GM12878 (cell line): ENCODE measurements at regions not wholly inside any gene's neighbourhood (a gene's known extent, or its start where the extent isn't known, plus 50 kb on each side); places are given as distances from the start of the nearest gene placed in this dataset.

ENCODE experiments used
- ATAC-seq: fragments of 200-7000 bp; cut with Tn5 transposase; 3 replicates; pipeline ENCODE4 v1.9.1; 2020; ENCODE audit warnings: mild to moderate bottlenecking, moderate library complexity
- BruUV-seq: library from RNA; stranded (reverse); fragments of 400-500 nt; replicated peaks from 2 replicates; lab custom pipeline; 2021; lab: Mats Ljungman, UMichigan
- CTCF ChIA-PET: fragments of 300-600 bp; sonication (Branson Sonifier 250); formaldehyde crosslinking; extraction: SDS; loops from one replicate; lab custom pipeline; 2021; ENCODE audit warnings: inconsistent platforms; lab: Yijun Ruan, JAX
- POLR2A ChIA-PET: fragments of 350-600 bp; formaldehyde crosslinking; extraction: SDS; loops from one replicate; lab custom pipeline; 2021; ENCODE audit warnings: inconsistent platforms; lab: Charles Lee
- RAD21 ChIA-PET: fragments of 300-600 bp; sonication (Branson Sonifier 250); formaldehyde crosslinking; loops from one replicate; lab custom pipeline; 2023; ENCODE audit warnings: antibody characterized with exemption; ENCODE audit not compliant: unreplicated experiment; lab: Charles Lee
- SMC1A ChIA-PET: fragments of 300-600 bp; sonication (Branson Sonifier 250); formaldehyde crosslinking; loops from one replicate; lab custom pipeline; 2023; ENCODE audit not compliant: unreplicated experiment, uncharacterized antibody; lab: Charles Lee
- DNase-seq: peaks from one replicate; pipeline ENCODE4 v3.0.0-alpha.2; 2011; ENCODE audit warnings: low read depth, low spot score
- FAIRE-seq: peaks from 3 replicates; lab custom pipeline; 2011; peaks lifted over from hg19 to GRCh38; lab: Jason Lieb, UNC
- H2AFZ ChIP-seq: 2 replicates; pipeline ENCODE4 v1.6.0; 2011; ENCODE audit warnings: low read depth, low read length, control low read depth; ENCODE audit not compliant: control insufficient read depth
- H3K27ac ChIP-seq: 2 replicates; pipeline ENCODE4 v1.5.1; 2011; ENCODE audit warnings: control low read depth; ENCODE audit not compliant: control insufficient read depth, insufficient read depth
- H3K27me3 ChIP-seq, 2 experiments: replicated peaks in 1 of 2; 2 replicates each; pipeline versions ENCODE4 v1.6.0 to v1.6.1; 2011; ENCODE audit warnings: low read length in 1 of 2; ENCODE audit not compliant: control insufficient read depth in 2 of 2, insufficient read depth in 2 of 2
- H3K36me3 ChIP-seq, 2 experiments: 2 replicates each; pipeline ENCODE4 v1.5.1; 2011; ENCODE audit warnings: low read length in 1 of 2; ENCODE audit not compliant: control insufficient read depth in 2 of 2, insufficient read depth in 2 of 2
- H3K4me1 ChIP-seq: 2 replicates; pipeline ENCODE4 v1.6.1; 2011; ENCODE audit warnings: mild to moderate bottlenecking, low read length, moderate library complexity, mixed read lengths; ENCODE audit not compliant: control insufficient read depth, insufficient read depth
- H3K4me2 ChIP-seq: 2 replicates; pipeline ENCODE4 v1.6.0; 2011; ENCODE audit warnings: control low read depth; ENCODE audit not compliant: control insufficient read depth, insufficient read depth
- H3K4me3 ChIP-seq: fragments of 200-600 bp; sonication (generic); 2 replicates; pipeline ENCODE4 v1.5.1; 2016
- H3K79me2 ChIP-seq: 2 replicates; pipeline ENCODE4 v1.6.0; 2011; ENCODE audit warnings: low read length; ENCODE audit not compliant: control insufficient read depth, insufficient read depth
- H3K9ac ChIP-seq: 2 replicates; pipeline ENCODE4 v1.8.0; 2011; ENCODE audit warnings: low read length, control low read depth, mixed read lengths; ENCODE audit not compliant: control insufficient read depth, insufficient read depth
- H3K9me3 ChIP-seq: replicated peaks from 3 replicates; pipeline ENCODE4 v1.5.1; 2011; ENCODE audit warnings: mild to moderate bottlenecking, low read length; ENCODE audit not compliant: control insufficient read depth, insufficient read depth
- H4K20me1 ChIP-seq: 2 replicates; pipeline ENCODE4 v1.6.0; 2011; ENCODE audit not compliant: control insufficient read depth, insufficient read depth
- EP300 ChIP-seq, 2 experiments: fragments of 150-350 bp in 1 of 2; IDR thresholded peaks; 2 replicates each; pipeline ENCODE4 v1.6.1; 2011 to 2012; ENCODE audit warnings: low read depth in 2 of 2, low read length in 2 of 2, borderline replicate concordance in 1 of 2, improper control_type of control experiment in 1 of 2, inconsistent platforms in 1 of 2; ENCODE audit not compliant: control insufficient read depth in 1 of 2
- IRF3 ChIP-seq: fragments of 450-650 bp; IDR thresholded peaks from 2 replicates; pipeline ENCODE4 v1.6.1; 2014; ENCODE audit warnings: mild to moderate bottlenecking
- SUZ12 ChIP-seq: fragments of 200-600 bp; sonication (generic); IDR thresholded peaks from one replicate; pipeline ENCODE4 v1.6.1; 2018; ENCODE audit warnings: antibody characterized with exemption, mild to moderate bottlenecking; ENCODE audit not compliant: unreplicated experiment
- ZNF24 ChIP-seq: fragments of 450-650 bp; IDR thresholded peaks from 2 replicates; pipeline ENCODE4 v1.6.1; 2017; ENCODE audit warnings: antibody characterized with exemption, mild to moderate bottlenecking
- WGBS: methylation state at CpG from one replicate; pipeline ENCODE4 v1.1.6; 2016; ENCODE audit warnings: low lambda C conversion rate; ENCODE audit not compliant: insufficient replicate concordance, insufficient coverage; ENCODE audit errors: missing lambda C conversion rate; 5-methylcytosine and 5-hydroxymethylcytosine counted together
- in situ Hi-C: fragments of 300-500 bp; cut with MboI; formaldehyde crosslinking; loops from 9 replicates; pipeline ENCODE4 v1.14.3; 2018; ENCODE audit warnings: mixed read lengths
- intact Hi-C: fragments of 100-400 bp; cut with micrococcal nuclease; formaldehyde crosslinking; loops from one replicate; pipeline ENCODE4 v1.14.2; 2022; ENCODE audit not compliant: unreplicated experiment
- TF ChIP-seq, protein P1 (sequence below): IDR thresholded peaks from 2 replicates; pipeline ENCODE4 v1.6.1; 2012; ENCODE audit warnings: low read depth, low read length, improper control_type of control experiment

- in situ Hi-C loops: no loop called here
- no TSS peak for BruUV-seq
- H3K4me3 ChIP-seq: no peak overlapping the region
These were observed 93.2 kb upstream of the OSMR start for GRCh38 chr5:38752622-38753021.

More at GRCh38 chr5:38752622-38753021, 93.2 kb upstream of the OSMR start:
- FAIRE-seq: no peak
- DNase-seq: no peak
- intact Hi-C loops: no loop called here
- H3K36me3 ChIP-seq: no peaks in the 10 kb centered on the region
- no peak overlapping the region for H3K27ac ChIP-seq
- CTCF ChIA-PET: interaction anchor here (1.8 kb wide), 1 partner anchor 311 kb away, joined by 7 read pairs; no protein-coding TSS in a partner anchor
- WGBS: 28% methylated on average over 4 of the region's 4 CpGs
- POLR2A ChIA-PET: no interaction called here
- peaks cover 0 to 2% of the 10 kb centered on the region in 2 experiments; a peak in 1 of 4 replicates for H3K27me3 ChIP-seq
- TF ChIP-seq IRF3 (no peak), EP300 (IDR thresholded peaks at IDR 0.05; ENCODE audit: borderline replicate concordance in 1 of 2, control insufficient read depth in 1 of 2, low read depth in 2 of 2, low read length in 2 of 2) (no peak), SUZ12 (no peak), ZNF24 (no peak)
- TF ChIP-seq, protein P1, sequence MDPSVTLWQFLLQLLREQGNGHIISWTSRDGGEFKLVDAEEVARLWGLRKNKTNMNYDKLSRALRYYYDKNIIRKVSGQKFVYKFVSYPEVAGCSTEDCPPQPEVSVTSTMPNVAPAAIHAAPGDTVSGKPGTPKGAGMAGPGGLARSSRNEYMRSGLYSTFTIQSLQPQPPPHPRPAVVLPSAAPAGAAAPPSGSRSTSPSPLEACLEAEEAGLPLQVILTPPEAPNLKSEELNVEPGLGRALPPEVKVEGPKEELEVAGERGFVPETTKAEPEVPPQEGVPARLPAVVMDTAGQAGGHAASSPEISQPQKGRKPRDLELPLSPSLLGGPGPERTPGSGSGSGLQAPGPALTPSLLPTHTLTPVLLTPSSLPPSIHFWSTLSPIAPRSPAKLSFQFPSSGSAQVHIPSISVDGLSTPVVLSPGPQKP: no peak
- SMC1A ChIA-PET: interaction anchor here (1.2 to 1.3 kb wide), 2 partner anchors 107 to 311 kb away, joined by 3 to 4 read pairs; no protein-coding TSS in a partner anchor
- no peaks in the 10 kb centered on the region for H4K20me1 ChIP-seq
- H3K9ac ChIP-seq: no peak overlapping the region
- RAD21 ChIA-PET: no interaction called here
- no peaks in the 10 kb centered on the region for H3K79me2 ChIP-seq
- no peaks in the 10 kb centered on the region for H3K4me1 ChIP-seq
- H3K9me3 ChIP-seq: no peaks in the 10 kb centered on the region
- no peak for ATAC-seq
- no peak overlapping the region for H3K4me2 ChIP-seq
- H2AFZ ChIP-seq: no peak overlapping the region
